ENCODE measurements at regions not wholly inside any gene's neighbourhood (a gene's known extent, or its start where the extent isn't known, plus 50 kb on each side); places are given as distances from the start of the nearest gene placed in this dataset.

DNA sequence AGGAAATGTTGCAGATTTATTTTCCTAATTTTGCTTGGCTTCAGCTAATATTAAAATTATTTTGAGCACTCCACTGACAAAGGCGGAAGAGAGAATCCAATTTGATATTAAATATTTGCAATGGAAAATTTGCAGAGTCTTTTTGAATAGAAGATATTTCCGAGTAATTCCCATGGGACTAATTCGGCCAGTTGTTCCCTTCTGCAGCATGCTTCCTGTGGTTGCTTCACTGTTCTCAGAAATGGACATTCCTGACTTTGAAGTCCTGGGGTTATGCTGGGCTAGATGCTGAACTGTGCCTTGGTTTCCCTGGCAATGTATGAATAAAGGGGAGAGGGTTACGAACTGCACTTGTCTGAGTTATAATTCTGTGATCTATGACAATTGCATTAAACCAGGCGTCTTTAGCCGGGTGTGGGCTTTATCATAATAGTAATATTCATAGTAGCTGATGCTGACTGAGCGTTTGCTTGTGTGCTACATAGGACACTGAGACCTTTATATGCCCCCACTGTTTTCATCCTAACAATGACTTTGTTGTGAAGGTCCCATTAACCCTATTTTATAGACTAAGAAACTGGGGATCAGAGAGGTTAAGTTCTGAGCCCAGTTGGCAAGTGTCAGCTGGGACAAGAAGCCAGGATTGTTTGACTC is 114.5 kb upstream of the SPRY4 start:
- Histone ChIP-seq H3K4me3 (no peak overlapping the region), H3K9me3 (no peaks in the 10 kb centered on the region), H3K36me3 (ENCODE audit: insufficient read depth in 1 of 2, low read depth in 1 of 2) (no peaks in the 10 kb centered on the region), H3K27me3 (ENCODE audit: insufficient read depth in 3 of 3, low read length in 2 of 3) (peaks cover 0 to 7% (median 0%) of the 10 kb centered on the region in 3 donors), H3K27ac (no peak overlapping the region), H3K4me1 (no peaks in the 10 kb centered on the region)
- no peak for DNase-seq
- WGBS, 3 donors: 16 to 20% (median 18%) methylated on average over 7 of the region's 7 CpGs
- intact Hi-C loops (cut with DNase I): no loop called here
- ATAC-seq: peak in 3 of 4 donors; percentile 49 to 83 (median 77)
- TF ChIP-seq, protein P1, sequence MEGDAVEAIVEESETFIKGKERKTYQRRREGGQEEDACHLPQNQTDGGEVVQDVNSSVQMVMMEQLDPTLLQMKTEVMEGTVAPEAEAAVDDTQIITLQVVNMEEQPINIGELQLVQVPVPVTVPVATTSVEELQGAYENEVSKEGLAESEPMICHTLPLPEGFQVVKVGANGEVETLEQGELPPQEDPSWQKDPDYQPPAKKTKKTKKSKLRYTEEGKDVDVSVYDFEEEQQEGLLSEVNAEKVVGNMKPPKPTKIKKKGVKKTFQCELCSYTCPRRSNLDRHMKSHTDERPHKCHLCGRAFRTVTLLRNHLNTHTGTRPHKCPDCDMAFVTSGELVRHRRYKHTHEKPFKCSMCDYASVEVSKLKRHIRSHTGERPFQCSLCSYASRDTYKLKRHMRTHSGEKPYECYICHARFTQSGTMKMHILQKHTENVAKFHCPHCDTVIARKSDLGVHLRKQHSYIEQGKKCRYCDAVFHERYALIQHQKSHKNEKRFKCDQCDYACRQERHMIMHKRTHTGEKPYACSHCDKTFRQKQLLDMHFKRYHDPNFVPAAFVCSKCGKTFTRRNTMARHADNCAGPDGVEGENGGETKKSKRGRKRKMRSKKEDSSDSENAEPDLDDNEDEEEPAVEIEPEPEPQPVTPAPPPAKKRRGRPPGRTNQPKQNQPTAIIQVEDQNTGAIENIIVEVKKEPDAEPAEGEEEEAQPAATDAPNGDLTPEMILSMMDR (IDR thresholded peaks at IDR 0.05): no peak

DNA sequence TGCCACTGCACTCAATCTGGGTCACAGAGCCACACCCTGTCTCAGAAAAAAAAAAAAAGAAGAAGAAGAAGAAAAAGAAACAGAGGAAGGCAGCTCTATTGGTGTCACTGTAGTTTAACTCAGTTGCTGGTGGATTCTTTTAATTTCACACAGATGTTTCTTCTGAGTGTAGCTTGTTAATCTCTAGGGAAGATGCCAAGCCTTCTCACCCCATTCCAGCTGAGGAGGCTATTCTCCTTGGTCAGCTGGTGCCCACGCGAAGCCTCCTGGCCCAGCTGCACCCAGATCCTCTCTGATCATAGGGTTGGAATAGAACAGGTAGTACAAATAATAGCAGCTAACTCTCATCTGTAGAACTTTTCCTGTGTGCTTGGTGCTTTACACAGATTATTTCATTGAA is 113.8 kb upstream of the SPRY4 start:
- DNase-seq (no peak), ATAC-seq (peak in 2 of 4 donors; percentile 32)
- intact Hi-C loops (cut with DNase I): no loop called here
- H3K27ac ChIP-seq: peak overlapping the region; percentile 11
- no peaks in the 10 kb centered on the region for H3K9me3 ChIP-seq
- H3K27me3 ChIP-seq (ENCODE audit: insufficient read depth in 3 of 3, low read length in 2 of 3): peaks cover 0 to 7% (median 0%) of the 10 kb centered on the region in 3 donors
- H3K4me3 ChIP-seq: no peak overlapping the region
- H3K36me3 ChIP-seq (ENCODE audit: insufficient read depth in 1 of 2, low read depth in 1 of 2): no peaks in the 10 kb centered on the region
- TF ChIP-seq, protein P1 (IDR thresholded peaks at IDR 0.05): no peak
- 38 to 51% (median 43%) methylated on average over 2 of the region's 2 CpGs for WGBS, 3 donors
- H3K4me1 ChIP-seq: no peaks in the 10 kb centered on the region

DNA sequence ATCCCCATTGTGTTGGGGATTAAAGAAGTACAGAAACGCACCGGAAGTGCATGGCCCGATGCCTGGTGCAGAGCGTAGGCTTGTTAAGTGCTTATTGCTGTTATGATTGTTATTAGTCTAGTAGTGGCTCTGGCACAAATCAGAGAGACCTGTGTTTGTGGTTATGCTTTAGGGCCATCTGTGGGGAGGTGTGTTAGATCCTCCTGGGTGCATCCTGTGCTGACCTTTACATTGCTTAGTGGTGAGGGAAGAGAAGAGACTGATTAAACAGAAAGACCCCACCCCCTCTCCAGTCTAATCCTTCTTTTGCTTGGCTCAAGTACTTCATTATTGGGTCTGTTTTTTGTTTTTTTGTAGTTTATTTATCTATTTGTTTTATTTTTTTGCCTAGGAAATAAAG is 112.7 kb upstream of the SPRY4 start:
- no peaks in the 10 kb centered on the region for H3K36me3 ChIP-seq (ENCODE audit: insufficient read depth in 1 of 2, low read depth in 1 of 2)
- no peak overlapping the region for H3K27ac ChIP-seq
- H3K4me1 ChIP-seq: no peaks in the 10 kb centered on the region
- intact Hi-C loops (cut with DNase I): no loop called here
- no peaks in the 10 kb centered on the region for H3K9me3 ChIP-seq
- DNase-seq (no peak), ATAC-seq (no peak)
- TF ChIP-seq, protein P1 (IDR thresholded peaks at IDR 0.05): no peak
- peaks cover 0 to 7% (median 0%) of the 10 kb centered on the region in 3 donors for H3K27me3 ChIP-seq (ENCODE audit: insufficient read depth in 3 of 3, low read length in 2 of 3)
- H3K4me3 ChIP-seq: no peak overlapping the region
- 65 to 67% (median 67%) methylated on average over 4 of the region's 4 CpGs for WGBS, 3 donors

DNA sequence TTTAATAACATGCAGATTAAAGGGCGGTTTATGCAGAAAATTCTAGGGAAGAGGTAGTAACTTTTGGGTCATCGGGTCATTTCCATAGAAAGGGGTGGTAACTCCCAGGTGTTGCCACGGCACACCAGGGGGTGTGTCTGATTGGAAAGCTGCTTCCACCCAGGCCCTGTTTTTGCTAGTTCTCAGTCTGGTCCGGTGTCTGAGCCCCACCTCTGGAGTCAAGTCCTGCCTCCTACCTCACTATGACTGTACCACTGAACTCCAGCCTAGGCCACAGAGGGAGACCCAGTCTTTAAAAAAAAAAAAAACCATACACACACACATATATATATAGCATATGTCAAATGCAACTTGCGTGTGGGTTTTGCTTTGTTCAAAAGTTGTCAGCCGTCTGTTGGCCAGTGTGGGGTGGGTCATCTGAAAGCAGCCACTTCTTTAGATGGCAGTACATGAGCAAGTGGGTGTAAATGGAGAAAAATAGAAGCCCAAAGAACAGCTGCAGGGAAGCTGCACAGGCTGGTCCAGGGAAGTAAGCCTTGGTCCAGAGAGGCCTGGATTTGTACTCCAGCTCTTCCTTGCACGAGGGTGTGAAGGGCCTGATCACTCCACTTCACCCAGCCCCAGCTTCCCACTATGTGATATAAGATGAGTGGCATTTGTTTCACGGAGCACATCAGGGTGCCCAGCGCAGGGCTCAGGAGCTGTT is 110.7 kb upstream of the SPRY4 start:
- no peaks in the 10 kb centered on the region for H3K27me3 ChIP-seq (ENCODE audit: insufficient read depth in 3 of 3, low read length in 2 of 3)
- H3K9me3 ChIP-seq: no peaks in the 10 kb centered on the region
- no peak overlapping the region for H3K27ac ChIP-seq
- H3K36me3 ChIP-seq (ENCODE audit: insufficient read depth in 1 of 2, low read depth in 1 of 2): no peaks in the 10 kb centered on the region
- intact Hi-C loops (cut with DNase I): no loop called here
- 74 to 79% (median 79%) methylated on average over 9 of the region's 9 CpGs for WGBS, 3 donors
- H3K4me1 ChIP-seq: no peaks in the 10 kb centered on the region
- no peak overlapping the region for H3K4me3 ChIP-seq
- ATAC-seq (no peak), DNase-seq (no peak)
- TF ChIP-seq, protein P1 (IDR thresholded peaks at IDR 0.05): no peak

Measured in psoas muscle (tissue), 7 donors.